MM.1S (cell line): ENCODE measurements at regions not wholly inside any gene's neighbourhood (a gene's known extent, or its start where the extent isn't known, plus 50 kb on each side); places are given as distances from the start of the nearest gene placed in this dataset.

ENCODE experiments used
- DNase-seq: peaks from one replicate; pipeline ENCODE4 v3.0.0-alpha.2; 2015
- H2AFZ ChIP-seq: fragments of 300-600 bp; sonication (generic); 2 replicates; pipeline ENCODE4 v1.6.0; 2016; ENCODE audit warnings: antibody characterized with exemption, low read length
- H3F3A ChIP-seq: fragments of 300-600 bp; sonication (generic); 2 replicates; pipeline ENCODE4 v1.6.1; 2016; ENCODE audit warnings: mild to moderate bottlenecking, antibody characterized with exemption, low read length, moderate library complexity, mixed read lengths; ENCODE audit not compliant: insufficient read depth
- H3K27ac ChIP-seq: fragments of 300-600 bp; sonication (generic); 2 replicates; pipeline ENCODE4 v1.5.1; 2016; ENCODE audit warnings: mild to moderate bottlenecking, low read length
- H3K27me3 ChIP-seq: fragments of 300-600 bp; sonication (generic); replicated peaks from 2 replicates; pipeline ENCODE4 v1.6.0; 2016; ENCODE audit warnings: low read length; ENCODE audit not compliant: insufficient read depth
- H3K36me3 ChIP-seq: fragments of 300-600 bp; sonication (generic); replicated peaks from 2 replicates; pipeline ENCODE4 v1.6.1; 2016; ENCODE audit warnings: mild to moderate bottlenecking, low read length, mixed read lengths; ENCODE audit not compliant: insufficient read depth
- H3K4me1 ChIP-seq: fragments of 300-600 bp; sonication (generic); 2 replicates; pipeline ENCODE4 v1.6.1; 2016; ENCODE audit warnings: low read length, mixed read lengths
- H3K4me2 ChIP-seq: fragments of 300-600 bp; sonication (generic); 2 replicates; pipeline ENCODE4 v1.6.0; 2016; ENCODE audit warnings: low read depth, low read length
- H3K4me3 ChIP-seq: fragments of 300-600 bp; sonication (generic); 2 replicates; pipeline ENCODE4 v1.5.1; 2016; ENCODE audit warnings: low read length, mixed read lengths
- H3K79me2 ChIP-seq: fragments of 300-600 bp; sonication (generic); 2 replicates; pipeline ENCODE4 v1.6.1; 2016; ENCODE audit warnings: mixed run types, low read length, mixed read lengths
- H3K9ac ChIP-seq: fragments of 300-600 bp; sonication (generic); 2 replicates; pipeline ENCODE4 v1.6.1; 2016; ENCODE audit warnings: low read length, mixed read lengths
- H3K9me2 ChIP-seq: fragments of 300-600 bp; sonication (generic); replicated peaks from 2 replicates; pipeline ENCODE4 v1.6.1; 2016; ENCODE audit warnings: mild to moderate bottlenecking, low read length, mixed read lengths; ENCODE audit not compliant: insufficient read depth
- H3K9me3 ChIP-seq: fragments of 300-600 bp; sonication (generic); replicated peaks from 2 replicates; pipeline ENCODE4 v1.6.1; 2016; ENCODE audit warnings: mild to moderate bottlenecking, low read length, mixed read lengths; ENCODE audit not compliant: insufficient read depth
- H4K20me1 ChIP-seq: fragments of 300-600 bp; sonication (generic); 2 replicates; pipeline ENCODE4 v1.6.1; 2016; ENCODE audit warnings: mild to moderate bottlenecking, low read length, moderate library complexity, mixed read lengths; ENCODE audit not compliant: insufficient read depth
- EZH2 ChIP-seq: fragments of 300-600 bp; sonication (generic); optimal IDR thresholded peaks from 2 replicates; pipeline ENCODE3; 2017; ENCODE audit warnings: low read depth, mild to moderate bottlenecking, antibody characterized with exemption, low read length, mixed read lengths
- EZH2phosphoT487 ChIP-seq: fragments of 300-600 bp; sonication (generic); IDR thresholded peaks from 2 replicates; pipeline ENCODE4 v1.6.1; 2018; ENCODE audit warnings: antibody characterized with exemption, low read length
- TF ChIP-seq, protein P1 (sequence below): fragments of 300-600 bp; sonication (generic); IDR thresholded peaks from 2 replicates; pipeline ENCODE4 v1.5.1; 2016; ENCODE audit warnings: antibody characterized with exemption, low read length, mixed read lengths

DNA sequence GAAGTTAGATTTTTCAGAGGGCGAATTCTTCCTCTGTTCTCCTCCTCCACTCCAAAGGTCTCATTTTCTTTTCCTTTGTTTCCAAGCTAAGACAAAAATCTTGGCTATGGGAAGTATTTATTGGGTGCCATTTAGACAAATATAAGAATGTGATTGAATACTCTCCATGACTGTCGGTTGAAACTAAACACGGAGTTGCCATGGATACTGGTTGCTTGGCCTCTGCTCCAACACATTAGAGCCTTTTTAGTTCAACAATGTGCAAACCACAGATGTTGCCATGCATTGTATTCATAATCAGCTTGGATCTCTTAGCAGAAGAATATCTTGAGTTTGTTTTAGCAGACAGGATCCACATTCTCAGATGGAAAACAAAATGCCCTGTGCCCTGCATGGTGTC lies 366.5 kb upstream of the LCORL start:
- no peak for DNase-seq
- no peaks in the 10 kb centered on the region for H3F3A ChIP-seq
- no peak overlapping the region for H3K9ac ChIP-seq
- no peak overlapping the region for H2AFZ ChIP-seq
- no peak for TF ChIP-seq EZH2phosphoT487
- TF ChIP-seq, protein P1, sequence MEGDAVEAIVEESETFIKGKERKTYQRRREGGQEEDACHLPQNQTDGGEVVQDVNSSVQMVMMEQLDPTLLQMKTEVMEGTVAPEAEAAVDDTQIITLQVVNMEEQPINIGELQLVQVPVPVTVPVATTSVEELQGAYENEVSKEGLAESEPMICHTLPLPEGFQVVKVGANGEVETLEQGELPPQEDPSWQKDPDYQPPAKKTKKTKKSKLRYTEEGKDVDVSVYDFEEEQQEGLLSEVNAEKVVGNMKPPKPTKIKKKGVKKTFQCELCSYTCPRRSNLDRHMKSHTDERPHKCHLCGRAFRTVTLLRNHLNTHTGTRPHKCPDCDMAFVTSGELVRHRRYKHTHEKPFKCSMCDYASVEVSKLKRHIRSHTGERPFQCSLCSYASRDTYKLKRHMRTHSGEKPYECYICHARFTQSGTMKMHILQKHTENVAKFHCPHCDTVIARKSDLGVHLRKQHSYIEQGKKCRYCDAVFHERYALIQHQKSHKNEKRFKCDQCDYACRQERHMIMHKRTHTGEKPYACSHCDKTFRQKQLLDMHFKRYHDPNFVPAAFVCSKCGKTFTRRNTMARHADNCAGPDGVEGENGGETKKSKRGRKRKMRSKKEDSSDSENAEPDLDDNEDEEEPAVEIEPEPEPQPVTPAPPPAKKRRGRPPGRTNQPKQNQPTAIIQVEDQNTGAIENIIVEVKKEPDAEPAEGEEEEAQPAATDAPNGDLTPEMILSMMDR = no peak
- TF ChIP-seq EZH2 = no peak
- H3K9me2 ChIP-seq = no peaks in the 10 kb centered on the region
- no peaks in the 10 kb centered on the region for H3K79me2 ChIP-seq
- no peaks in the 10 kb centered on the region for H3K4me1 ChIP-seq
- H3K9me3 ChIP-seq = no peaks in the 10 kb centered on the region
- H3K4me2 ChIP-seq = no peak overlapping the region
- H3K27ac ChIP-seq = no peak overlapping the region
- H3K4me3 ChIP-seq = no peak overlapping the region
- no peaks in the 10 kb centered on the region for H4K20me1 ChIP-seq
- no peaks in the 10 kb centered on the region for H3K27me3 ChIP-seq
- H3K36me3 ChIP-seq = no peaks in the 10 kb centered on the region

DNA sequence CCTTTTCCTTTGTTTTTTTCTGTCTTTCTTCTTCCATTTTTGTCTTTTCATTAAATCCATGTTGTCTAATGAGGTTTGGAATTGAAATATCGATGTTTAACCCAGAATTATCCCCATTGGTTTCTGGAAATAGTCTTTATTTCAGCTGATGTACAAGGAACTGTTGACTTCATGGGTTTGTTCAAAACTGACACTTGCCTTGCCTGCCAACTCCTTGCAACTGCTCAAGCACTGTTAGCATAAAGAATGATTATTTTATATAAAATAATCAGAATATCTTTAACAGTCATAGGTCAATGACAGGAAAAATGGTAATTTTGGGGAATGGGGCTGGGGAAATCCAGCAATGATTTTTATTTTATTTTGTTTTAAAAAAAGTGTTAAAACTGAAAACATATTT lies 359.6 kb upstream of the LCORL start:
- Histone ChIP-seq H3K4me1 (no peaks in the 10 kb centered on the region), H3K9me2 (no peaks in the 10 kb centered on the region), H3K79me2 (no peaks in the 10 kb centered on the region), H3K27me3 (no peaks in the 10 kb centered on the region), H4K20me1 (no peaks in the 10 kb centered on the region), H3K27ac (no peak overlapping the region), H3K36me3 (no peaks in the 10 kb centered on the region), H3K4me2 (no peak overlapping the region), H3K9me3 (no peaks in the 10 kb centered on the region), H3F3A (no peaks in the 10 kb centered on the region), H2AFZ (no peak overlapping the region), H3K9ac (no peak overlapping the region), H3K4me3 (no peak overlapping the region)
- DNase-seq = no peak
- TF ChIP-seq EZH2 (no peak), EZH2phosphoT487 (no peak)
- TF ChIP-seq, protein P1 = no peak

DNA sequence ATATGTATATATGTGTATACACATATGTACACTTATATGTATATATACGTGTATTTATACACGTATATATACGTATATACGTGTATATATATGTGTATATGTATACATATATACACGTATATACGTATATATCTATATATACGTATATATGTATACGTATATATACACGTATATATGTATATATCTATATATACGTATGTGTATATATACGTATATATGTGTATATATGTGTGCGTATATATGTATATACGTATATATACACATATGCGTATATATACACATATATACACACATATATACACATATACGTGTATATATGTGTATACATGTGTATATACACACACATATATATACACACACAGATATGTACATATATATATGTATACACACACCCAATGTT lies 348.0 kb upstream of the LCORL start:
- Histone ChIP-seq H3K79me2 (no peaks in the 10 kb centered on the region), H3K27me3 (no peaks in the 10 kb centered on the region), H3K9me3 (no peaks in the 10 kb centered on the region), H3K4me3 (no peak overlapping the region), H3F3A (no peaks in the 10 kb centered on the region), H3K9ac (no peak overlapping the region), H3K27ac (no peak overlapping the region), H3K9me2 (no peaks in the 10 kb centered on the region), H3K4me2 (no peak overlapping the region), H3K36me3 (no peaks in the 10 kb centered on the region), H4K20me1 (no peaks in the 10 kb centered on the region), H3K4me1 (peaks cover 11% of the 10 kb centered on the region), H2AFZ (no peak overlapping the region)
- no peak for DNase-seq
- TF ChIP-seq EZH2 (no peak), EZH2phosphoT487 (no peak)
- TF ChIP-seq, protein P1 = no peak
